ENCODE measurements at regions not wholly inside any gene's neighbourhood (a gene's known extent, or its start where the extent isn't known, plus 50 kb on each side); places are given as distances from the start of the nearest gene placed in this dataset.

DNA sequence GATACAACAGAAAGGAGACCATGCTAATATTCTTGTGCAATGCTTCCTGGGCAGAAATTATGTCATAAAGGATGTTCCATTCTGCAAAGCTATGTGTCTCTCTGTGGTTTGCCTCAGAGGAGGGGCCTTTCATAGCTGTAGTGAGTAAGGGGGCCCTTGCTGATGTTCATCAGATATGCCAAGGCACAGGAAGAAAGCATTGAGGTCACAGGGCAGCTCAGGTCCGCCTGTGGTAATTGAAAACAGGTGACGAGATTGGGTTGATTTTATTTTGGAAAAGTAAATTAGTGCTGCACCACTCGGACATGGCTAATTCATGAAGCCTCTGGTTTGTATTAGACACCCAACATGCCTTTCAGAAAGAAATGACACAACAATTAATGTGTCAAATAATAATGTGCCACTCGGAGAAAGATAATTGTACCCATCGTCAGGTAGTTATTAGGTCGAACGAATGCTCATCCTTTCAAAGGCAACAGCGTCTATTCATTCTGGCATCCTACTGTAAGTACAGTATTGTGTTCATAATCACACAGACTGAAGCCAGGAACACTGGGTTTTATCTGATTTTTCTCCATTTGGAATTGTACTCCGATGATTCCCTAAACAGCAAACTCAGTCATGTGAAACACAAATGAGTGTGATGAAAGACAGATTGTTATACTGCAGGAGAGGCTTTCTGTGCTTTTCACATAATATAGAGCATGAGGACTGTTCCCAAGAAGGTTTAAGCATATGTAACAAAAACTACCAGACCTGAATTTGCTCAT is 421.6 kb upstream of the KLF12 start:
- TF ChIP-seq, protein P1, sequence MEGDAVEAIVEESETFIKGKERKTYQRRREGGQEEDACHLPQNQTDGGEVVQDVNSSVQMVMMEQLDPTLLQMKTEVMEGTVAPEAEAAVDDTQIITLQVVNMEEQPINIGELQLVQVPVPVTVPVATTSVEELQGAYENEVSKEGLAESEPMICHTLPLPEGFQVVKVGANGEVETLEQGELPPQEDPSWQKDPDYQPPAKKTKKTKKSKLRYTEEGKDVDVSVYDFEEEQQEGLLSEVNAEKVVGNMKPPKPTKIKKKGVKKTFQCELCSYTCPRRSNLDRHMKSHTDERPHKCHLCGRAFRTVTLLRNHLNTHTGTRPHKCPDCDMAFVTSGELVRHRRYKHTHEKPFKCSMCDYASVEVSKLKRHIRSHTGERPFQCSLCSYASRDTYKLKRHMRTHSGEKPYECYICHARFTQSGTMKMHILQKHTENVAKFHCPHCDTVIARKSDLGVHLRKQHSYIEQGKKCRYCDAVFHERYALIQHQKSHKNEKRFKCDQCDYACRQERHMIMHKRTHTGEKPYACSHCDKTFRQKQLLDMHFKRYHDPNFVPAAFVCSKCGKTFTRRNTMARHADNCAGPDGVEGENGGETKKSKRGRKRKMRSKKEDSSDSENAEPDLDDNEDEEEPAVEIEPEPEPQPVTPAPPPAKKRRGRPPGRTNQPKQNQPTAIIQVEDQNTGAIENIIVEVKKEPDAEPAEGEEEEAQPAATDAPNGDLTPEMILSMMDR (IDR thresholded peaks at IDR 0.05 in 2 of 3, conservative IDR thresholded peaks at IDR 0.05 in 1 of 3; ENCODE audit: insufficient read depth in 2 of 3, low read depth in 1 of 3, low read length in 3 of 3), result no peak
- TF ChIP-seq EZH2 (IDR thresholded peaks at IDR 0.05; ENCODE audit: borderline replicate concordance, low read depth, low read length) (no peak), CREB1 (IDR thresholded peaks at IDR 0.05) (no peak), CREB1 (CRISPR knock-in tag; IDR thresholded peaks at IDR 0.05) (no peak), JUN (IDR thresholded peaks at IDR 0.05; ENCODE audit: borderline replicate concordance, low read depth, low read length) (no peak), JUN (CRISPR knock-in tag; IDR thresholded peaks at IDR 0.05; ENCODE audit: borderline replicate concordance) (no peak)
- TF ChIP-seq, protein P2, sequence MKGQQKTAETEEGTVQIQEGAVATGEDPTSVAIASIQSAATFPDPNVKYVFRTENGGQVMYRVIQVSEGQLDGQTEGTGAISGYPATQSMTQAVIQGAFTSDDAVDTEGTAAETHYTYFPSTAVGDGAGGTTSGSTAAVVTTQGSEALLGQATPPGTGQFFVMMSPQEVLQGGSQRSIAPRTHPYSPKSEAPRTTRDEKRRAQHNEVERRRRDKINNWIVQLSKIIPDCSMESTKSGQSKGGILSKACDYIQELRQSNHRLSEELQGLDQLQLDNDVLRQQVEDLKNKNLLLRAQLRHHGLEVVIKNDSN (CRISPR knock-in tag; IDR thresholded peaks at IDR 0.05), result no peak

Data from K562 (cell line).